Activated CD4-positive, alpha-beta T cell treated with anti-CD3 and anti-CD28 coated beads, Interleukin-2, amount 50 U/mL, for 48 hours (primary cell): ENCODE measurements at regions not wholly inside any gene's neighbourhood (a gene's known extent, or its start where the extent isn't known, plus 50 kb on each side); places are given as distances from the start of the nearest gene placed in this dataset.
"Not testable (repeated sequence)": the region's sequence is repeated elsewhere in the genome, so short reads cannot be mapped to it uniquely, and the experiment has no call there.

Experiments used
- DNase-seq, 2 experiments: peaks; one replicate each; pipeline ENCODE4 v3.0.0-alpha.2; 2020

GRCh38 chr6:121698617-121699016 is 263.2 kb downstream of the GJA1 start:
- no peak for DNase-seq

- DNase-seq, result not testable (repeated sequence)
Observed at GRCh38 chr6:121703129-121703528, 267.7 kb downstream of the GJA1 start.

- DNase-seq, result no peak
Observed at GRCh38 chr6:121711472-121711871, 276.0 kb downstream of the GJA1 start.

DNA sequence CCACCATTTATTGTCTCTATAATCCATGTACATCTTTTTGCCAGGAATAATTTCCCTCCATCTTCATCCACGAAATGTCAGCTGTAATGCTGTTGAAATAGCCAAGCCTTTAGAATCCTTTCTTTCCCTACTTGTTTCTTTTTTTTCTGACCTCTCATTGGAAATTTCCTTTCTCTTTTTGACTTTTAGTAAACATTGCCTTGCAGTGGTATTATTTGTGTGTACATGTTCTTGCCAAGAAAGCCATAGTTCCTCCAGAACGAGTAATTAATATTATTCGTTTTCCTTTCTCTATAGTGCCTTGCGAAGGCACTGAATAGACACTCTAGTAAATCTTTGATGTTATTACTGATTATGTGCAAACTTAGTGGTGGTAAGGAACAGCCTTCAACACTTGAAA is 282.2 kb downstream of the GJA1 start:
- DNase-seq, result no peak

DNA sequence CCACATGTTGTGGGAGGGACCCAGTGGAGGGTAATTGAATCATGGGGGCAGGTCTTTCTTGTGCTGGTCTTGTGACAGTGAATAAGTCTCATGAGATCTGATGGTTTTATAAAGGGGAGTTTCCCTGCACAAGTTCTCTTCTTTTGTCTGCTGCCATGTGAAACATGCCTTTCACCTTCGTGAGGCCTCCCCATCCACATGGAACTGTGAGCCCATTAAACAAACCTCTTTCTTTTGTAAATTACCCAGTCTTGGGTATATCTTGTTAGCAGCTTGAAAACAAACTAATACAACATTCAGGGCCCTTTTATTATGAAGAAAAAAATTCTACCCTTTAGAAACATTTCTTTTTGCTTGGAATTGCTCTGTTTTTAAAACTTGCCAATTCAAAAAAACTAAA is 285.4 kb downstream of the GJA1 start:
- DNase-seq, result not testable (repeated sequence)

DNA sequence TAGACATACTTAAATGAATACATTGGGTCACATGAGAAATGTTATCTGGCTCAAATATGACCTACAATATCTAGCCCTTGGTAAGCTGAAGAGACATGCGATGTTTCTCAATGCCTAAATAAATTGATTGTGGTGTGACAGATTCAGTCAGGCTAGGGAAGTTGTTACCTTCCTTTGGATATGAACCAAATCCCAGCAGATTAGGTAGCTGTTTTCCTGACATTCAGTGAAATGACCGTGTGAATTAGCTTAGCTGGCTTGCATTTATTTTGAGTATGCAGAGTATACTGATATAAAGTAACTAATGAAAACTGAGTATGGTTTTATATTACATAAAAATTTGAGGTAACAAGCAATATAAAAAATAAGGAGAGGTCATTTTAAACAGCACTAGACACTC is 288.2 kb downstream of the GJA1 start:
- no peak for DNase-seq

DNA sequence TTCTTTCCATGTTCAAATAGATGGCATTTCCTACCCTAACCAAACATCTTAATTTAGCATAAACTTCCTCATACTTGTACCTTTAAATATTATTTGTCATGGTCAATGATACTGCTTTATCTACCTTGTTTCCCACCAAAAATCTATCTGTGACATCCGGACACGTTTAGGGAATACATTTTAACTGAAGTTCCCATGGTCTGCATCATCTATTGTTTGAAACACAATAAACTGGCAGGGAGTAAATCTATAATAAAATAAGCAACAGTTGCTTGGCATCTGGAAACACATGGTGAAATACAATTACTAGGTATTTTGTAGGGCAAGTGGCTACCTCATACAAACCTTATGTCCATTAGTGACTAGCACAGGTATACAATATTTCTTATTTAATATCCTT is 289.1 kb downstream of the GJA1 start:
- no peak for DNase-seq

- no peak for DNase-seq
Observed at GRCh38 chr6:121726596-121726995, 291.1 kb downstream of the GJA1 start.

GRCh38 chr6:121730616-121731015 is 295.2 kb downstream of the GJA1 start:
- DNase-seq, result no peak

- DNase-seq, result no peak
Observed at GRCh38 chr6:121731381-121731780, 295.9 kb downstream of the GJA1 start.

- no peak for DNase-seq
Observed at GRCh38 chr6:121732641-121733040, 297.2 kb downstream of the GJA1 start.

- no peak for DNase-seq
Observed at GRCh38 chr6:121733234-121733633, 297.8 kb downstream of the GJA1 start.

DNA sequence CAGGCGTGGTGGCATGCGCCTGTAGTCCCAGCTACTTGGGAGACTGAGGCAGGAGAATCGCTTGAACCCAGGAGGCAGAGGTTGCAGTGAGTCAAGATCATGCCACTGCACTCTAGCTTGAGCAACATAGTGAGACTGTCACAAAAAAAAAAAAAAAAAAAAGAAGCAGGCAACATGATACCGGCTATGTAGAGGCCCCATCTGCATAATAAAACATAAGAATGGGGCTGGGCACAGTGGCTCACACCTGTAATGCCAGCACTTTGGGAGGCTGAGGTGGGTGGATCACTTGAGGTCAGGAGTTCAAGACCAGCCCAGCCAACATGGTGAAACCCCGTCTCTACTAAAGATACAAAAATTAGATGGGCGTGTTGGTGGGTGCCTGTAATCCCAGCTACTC is 304.7 kb downstream of the GJA1 start:
- not testable (repeated sequence) for DNase-seq

DNA sequence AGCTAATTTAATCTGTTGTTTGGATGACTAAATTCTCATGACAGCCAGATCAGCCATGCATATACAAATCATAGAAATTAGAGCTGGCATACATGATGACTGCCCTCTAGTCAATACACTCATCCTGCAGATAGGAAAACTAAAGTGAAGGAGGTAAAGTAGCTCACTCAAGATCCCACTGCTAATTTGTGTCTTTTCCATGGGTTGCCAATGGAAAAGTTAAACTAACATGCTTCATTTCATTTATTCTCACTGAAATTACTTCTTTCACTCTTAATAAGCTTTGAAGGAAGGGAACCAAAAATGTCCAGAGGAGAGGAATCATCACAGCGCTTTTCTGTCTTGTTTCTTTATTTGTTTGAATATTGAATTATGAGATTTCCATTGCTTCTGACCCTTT is 308.2 kb downstream of the GJA1 start:
- DNase-seq, result no peak

- no peak for DNase-seq
Observed at GRCh38 chr6:121748376-121748775, 312.9 kb downstream of the GJA1 start.

DNA sequence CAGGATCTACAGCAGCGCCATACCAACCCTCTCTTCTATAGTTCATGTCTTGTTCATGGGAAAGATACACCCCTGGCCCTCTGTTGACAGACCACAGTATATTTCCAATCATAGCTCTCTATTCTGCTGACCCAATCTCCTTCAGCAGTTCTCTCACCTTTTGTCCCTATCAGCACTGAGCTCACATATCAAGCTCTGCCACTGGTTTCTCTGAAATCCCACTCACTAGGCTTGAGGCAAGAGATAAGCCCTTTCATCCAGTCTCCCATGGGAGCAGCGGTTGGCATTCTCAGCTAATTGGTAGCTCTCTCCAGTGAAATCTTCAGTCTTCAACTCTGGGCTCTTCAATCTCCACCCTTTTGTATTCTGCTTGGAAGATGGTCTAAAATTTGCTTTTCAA is 313.4 kb downstream of the GJA1 start:
- DNase-seq, result no peak

DNA sequence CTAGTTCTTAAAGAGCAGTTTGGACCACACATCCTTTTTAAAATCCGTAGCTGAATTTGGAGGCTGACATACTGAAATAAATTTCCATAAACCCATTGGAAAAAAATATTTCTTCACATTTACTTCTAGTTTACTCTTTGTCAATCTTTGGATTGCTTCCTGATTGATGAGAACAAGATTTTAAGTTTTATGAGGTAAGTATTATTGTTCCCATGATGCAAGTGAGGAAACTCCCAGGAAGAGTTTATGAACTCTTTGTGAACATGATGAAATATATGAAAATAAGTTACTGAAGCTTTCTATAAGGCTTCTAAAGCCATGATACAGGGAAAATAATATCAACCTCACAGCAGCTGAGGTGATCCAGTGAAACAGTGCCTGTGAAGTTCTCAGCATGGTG is 320.0 kb downstream of the GJA1 start:
- DNase-seq, result no peak

DNA sequence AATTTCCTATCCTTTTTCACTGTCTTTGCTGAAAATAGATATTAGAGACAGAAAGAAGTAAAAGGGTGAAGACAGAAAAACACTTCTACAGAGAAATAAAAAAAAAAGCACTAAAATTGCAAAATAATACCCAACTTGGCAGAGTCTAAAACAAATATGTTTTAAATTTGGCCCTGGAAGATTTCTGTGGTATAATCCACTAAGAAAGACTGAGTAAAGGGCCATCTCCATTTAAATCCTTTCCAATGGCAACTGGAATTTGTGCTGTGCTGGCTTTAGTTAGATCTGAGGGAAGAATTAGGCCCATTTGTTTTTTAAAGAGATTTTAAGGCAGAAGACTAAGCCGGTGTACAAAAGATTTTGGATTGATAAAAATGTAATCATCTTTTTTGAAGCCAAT is 321.2 kb downstream of the GJA1 start:
- DNase-seq, result no peak

- no peak for DNase-seq
Observed at GRCh38 chr6:121759370-121759769, 323.9 kb downstream of the GJA1 start.

- no peak for DNase-seq
Observed at GRCh38 chr6:121760191-121760590, 324.7 kb downstream of the GJA1 start.

DNA sequence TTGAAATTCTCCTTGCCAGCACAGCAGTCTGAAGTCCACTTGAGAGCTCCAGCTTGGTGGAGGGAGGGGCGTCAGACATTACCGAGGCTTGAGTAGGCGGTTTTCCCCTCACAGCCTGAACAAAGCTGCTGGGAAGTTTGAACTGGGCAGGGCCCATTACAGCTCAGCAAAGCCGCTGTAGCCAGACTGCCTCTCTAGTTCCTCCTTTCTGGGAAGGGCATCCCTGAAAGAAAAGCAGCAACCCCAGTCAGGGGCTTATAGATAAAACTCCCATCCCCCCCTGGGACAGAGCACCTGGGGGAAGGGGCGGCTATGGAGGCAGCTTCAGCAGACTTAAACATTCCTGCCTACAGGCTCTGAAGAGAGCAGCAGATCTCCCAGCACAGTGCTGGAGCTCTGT is 325.3 kb downstream of the GJA1 start:
- DNase-seq, result no peak

GRCh38 chr6:121764493-121764892 is 329.0 kb downstream of the GJA1 start:
- DNase-seq, result no peak

- DNase-seq, result no peak
Observed at GRCh38 chr6:121765060-121765459, 329.6 kb downstream of the GJA1 start.

DNA sequence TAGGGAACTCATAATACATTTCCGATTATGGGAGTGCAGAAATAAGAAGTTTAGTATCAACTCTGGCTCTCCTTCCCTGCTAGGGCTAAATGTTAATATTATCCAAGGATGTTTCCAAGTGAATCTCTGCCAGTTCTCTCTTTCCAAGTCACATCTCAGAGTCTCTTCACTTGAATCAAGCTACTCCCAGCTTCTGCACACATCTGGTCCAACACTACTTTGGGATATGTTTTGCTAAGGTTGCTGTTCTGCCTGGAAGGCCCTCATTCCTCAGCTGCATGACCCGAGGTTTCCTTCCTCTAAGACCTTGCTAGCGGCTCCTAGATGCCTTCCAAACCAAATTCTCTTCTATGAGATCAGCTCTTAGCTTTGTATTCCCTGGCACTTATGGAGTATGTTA is 331.8 kb downstream of the GJA1 start:
- DNase-seq, result no peak

DNA sequence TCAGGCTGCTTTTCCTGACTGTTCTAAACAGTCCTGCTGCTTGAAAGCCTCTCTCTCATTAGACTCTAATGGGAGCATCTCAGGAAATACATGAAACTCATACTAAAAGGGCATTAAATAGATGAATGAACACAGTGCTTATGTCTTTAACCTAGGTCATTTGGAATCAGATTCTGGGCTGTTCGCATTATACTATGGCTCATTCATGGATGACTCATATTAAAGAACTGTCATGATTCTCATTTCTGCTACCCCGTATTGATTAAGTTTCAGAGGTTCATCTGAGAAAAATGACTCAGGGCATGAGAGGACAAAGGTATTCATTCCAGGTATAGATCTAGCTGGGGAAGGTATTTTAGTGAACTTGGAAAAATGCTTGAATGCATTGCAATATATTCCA is 335.5 kb downstream of the GJA1 start:
- no peak for DNase-seq
